HepG2 (cell line): ENCODE measurements at regions not wholly inside any gene's neighbourhood (a gene's known extent, or its start where the extent isn't known, plus 50 kb on each side); places are given as distances from the start of the nearest gene placed in this dataset.
A peak's percentile ranks its signal among the peaks of the same experiment; 100 is the strongest.

Source experiments
- ATAC-seq: fragments of 200-7000 bp; cut with Tn5 transposase; 3 replicates; pipeline ENCODE4 v1.9.1; 2020; ENCODE audit warnings: mild to moderate bottlenecking, moderate library complexity
- BruUV-seq: library from RNA; stranded (reverse); fragments of 400-500 nt; replicated peaks from 2 replicates; lab custom pipeline; 2021; lab: Mats Ljungman, UMichigan
- CTCF ChIA-PET: fragments of 300-600 bp; formaldehyde crosslinking; extraction: SDS; loops from one replicate; lab custom pipeline; 2021; ENCODE audit warnings: low total read pairs, inconsistent platforms, low intra/inter-chr PET ratio; lab: Yijun Ruan, JAX
- POLR2A ChIA-PET: fragments of 350-600 bp; sonication (Branson Sonifier 250); formaldehyde crosslinking; loops from one replicate; lab custom pipeline; 2020; ENCODE audit warnings: antibody characterized with exemption, inconsistent platforms; lab: Yijun Ruan, JAX
- DNase-seq: peaks from one replicate; pipeline ENCODE4 v3.0.0-alpha.2; 2015; ENCODE audit warnings: low spot score
- FAIRE-seq: peaks from 3 replicates; lab custom pipeline; 2011; peaks lifted over from hg19 to GRCh38; lab: Jason Lieb, UNC
- H2AFZ ChIP-seq: one replicate; pipeline ENCODE4 v1.6.1; 2011; ENCODE audit warnings: low read length, inconsistent platforms
- H3K27ac ChIP-seq: fragments of 300-600 bp; 3 replicates; pipeline ENCODE4 v1.8.0; 2011; ENCODE audit warnings: mixed run types, mild to moderate bottlenecking, mixed read lengths, low read length, inconsistent platforms; ENCODE audit not compliant: insufficient read depth; ENCODE audit errors: extremely low read length
- H3K27me3 ChIP-seq, 2 experiments: fragments of 200-600 bp in 1 of 2; 2 replicates in 1 of 2; 3 replicates in 1 of 2; pipeline versions ENCODE4 v1.6.0 to v1.8.0; 2011; ENCODE audit warnings: low read length in 2 of 2, mild to moderate bottlenecking in 2 of 2, moderate library complexity in 2 of 2, inconsistent platforms in 1 of 2; ENCODE audit not compliant: insufficient read depth in 2 of 2, control insufficient read depth in 1 of 2
- H3K36me3 ChIP-seq, 2 experiments: fragments of 200-600 bp in 1 of 2; replicated peaks in 1 of 2; 2 replicates in 1 of 2; 3 replicates in 1 of 2; pipeline versions ENCODE4 v1.5.1 to v1.8.0; 2011; ENCODE audit warnings: low read length in 2 of 2, inconsistent platforms in 1 of 2; ENCODE audit not compliant: insufficient read depth in 2 of 2, control insufficient read depth in 1 of 2
- H3K4me1 ChIP-seq: 2 replicates; pipeline ENCODE4 v1.5.1; 2012; ENCODE audit warnings: low read length, inconsistent platforms; ENCODE audit not compliant: insufficient read depth
- H3K4me2 ChIP-seq: 2 replicates; pipeline ENCODE4 v1.6.0; 2011; ENCODE audit warnings: low read depth, low read length, inconsistent platforms
- H3K4me3 ChIP-seq, 3 experiments: fragments of 200-600 bp in 1 of 3; sonication (generic), shearing (Covaris generic) in 1 of 3; replicated peaks in 1 of 3; 2 replicates each; pipeline ENCODE4 v1.5.1; 2011 to 2016; ENCODE audit warnings: low read length in 3 of 3, inconsistent platforms in 2 of 3, low read depth in 2 of 3, mild to moderate bottlenecking in 2 of 3, control low read depth in 1 of 3, mixed read lengths in 1 of 3; ENCODE audit not compliant: insufficient read depth in 1 of 3
- H3K79me2 ChIP-seq: one replicate; pipeline ENCODE4 v1.6.1; 2011; ENCODE audit warnings: low read length, inconsistent platforms; ENCODE audit not compliant: insufficient read depth
- H3K9ac ChIP-seq: 2 replicates; pipeline ENCODE4 v1.6.0; 2011; ENCODE audit warnings: mild to moderate bottlenecking, low read depth, low read length, inconsistent platforms; ENCODE audit not compliant: insufficient read depth
- H3K9me3 ChIP-seq: 2 replicates; pipeline ENCODE4 v1.5.1; 2012; ENCODE audit warnings: mild to moderate bottlenecking, low read length
- H4K20me1 ChIP-seq: 2 replicates; pipeline ENCODE4 v1.6.0; 2011; ENCODE audit warnings: inconsistent platforms, mild to moderate bottlenecking, low read length, moderate library complexity; ENCODE audit not compliant: insufficient read depth
- MAFF ChIP-seq: IDR thresholded peaks from 2 replicates; pipeline ENCODE4 v1.6.1; 2011; ENCODE audit warnings: low read depth, low read length, improper control_type of control experiment
- MAFK ChIP-seq, 2 experiments: IDR thresholded peaks in 1 of 2; conservative IDR thresholded peaks in 1 of 2; 2 replicates each; pipeline ENCODE4 v1.6.1; 2011; ENCODE audit warnings: improper control_type of control experiment in 2 of 2, low read length in 2 of 2
- MAZ ChIP-seq, 2 experiments: sonication (generic) in 1 of 2; formaldehyde crosslinking in 1 of 2; IDR thresholded peaks; 2 replicates each; pipeline versions ENCODE4 v1.5.0 to v1.6.1; 2012 to 2020; ENCODE audit warnings: low read depth in 2 of 2, mild to moderate bottlenecking in 2 of 2, borderline replicate concordance in 1 of 2, improper control_type of control experiment in 1 of 2, low read length in 1 of 2, missing genetic modification reagents in 1 of 2, moderate library complexity in 1 of 2
- MLXIP ChIP-seq: sonication (generic); formaldehyde crosslinking; IDR thresholded peaks from 2 replicates; pipeline ENCODE4 v1.9.0; 2021; ENCODE audit warnings: missing genetic modification reagents, borderline replicate concordance
- NCOA5 ChIP-seq: sonication (generic); formaldehyde crosslinking; IDR thresholded peaks from 2 replicates; pipeline ENCODE4 v1.4.0; 2020; ENCODE audit warnings: missing genetic modification reagents
- NKX3-1 ChIP-seq: sonication (generic); formaldehyde crosslinking; IDR thresholded peaks from 2 replicates; pipeline ENCODE4 v1.5.0; 2020; ENCODE audit warnings: missing genetic modification reagents
- PHF20 ChIP-seq: sonication (generic); formaldehyde crosslinking; IDR thresholded peaks from 2 replicates; pipeline ENCODE4 v1.5.0; 2020; ENCODE audit warnings: mild to moderate bottlenecking, missing genetic modification reagents
- SMAD9 ChIP-seq: sonication (generic); formaldehyde crosslinking; IDR thresholded peaks from 2 replicates; pipeline ENCODE4 v1.5.1; 2020; ENCODE audit warnings: mild to moderate bottlenecking, missing genetic modification reagents
- THAP8 ChIP-seq: sonication (generic); formaldehyde crosslinking; IDR thresholded peaks from 2 replicates; pipeline ENCODE4 v1.5.1; 2020; ENCODE audit warnings: missing genetic modification reagents, mild to moderate bottlenecking, borderline replicate concordance
- ZNF276 ChIP-seq: sonication (generic); formaldehyde crosslinking; IDR thresholded peaks from 2 replicates; pipeline ENCODE4 v1.4.0; 2020; ENCODE audit warnings: mild to moderate bottlenecking, low read depth, missing genetic modification reagents
- ZNF441 ChIP-seq: sonication (generic); formaldehyde crosslinking; IDR thresholded peaks from 2 replicates; pipeline ENCODE4 v1.7.0; 2021; ENCODE audit warnings: missing genetic modification reagents, borderline replicate concordance
- ZNF550 ChIP-seq: sonication (generic); formaldehyde crosslinking; IDR thresholded peaks from 2 replicates; pipeline ENCODE4 v1.4.0; 2020; ENCODE audit warnings: mild to moderate bottlenecking, missing genetic modification reagents, borderline replicate concordance
- ZNF615 ChIP-seq: sonication (generic); formaldehyde crosslinking; IDR thresholded peaks from 2 replicates; pipeline ENCODE4 v1.5.0; 2020; ENCODE audit warnings: mild to moderate bottlenecking, missing genetic modification reagents, borderline replicate concordance
- WGBS: methylation state at CpG from one replicate; pipeline ENCODE4 v1.1.6; 2017; ENCODE audit warnings: low lambda C conversion rate; 5-methylcytosine and 5-hydroxymethylcytosine counted together
- in situ Hi-C: cut with HindIII; loops from 2 replicates; pipeline ENCODE4 v1.10.0; 2017; ENCODE audit warnings: low pct_unique_long_range_greater_than_20kb; ENCODE audit not compliant: extremely low pct_ligation_motif_present
- intact Hi-C: fragments of 100-400 bp; cut with micrococcal nuclease; formaldehyde crosslinking; loops from one replicate; pipeline ENCODE4 v1.10.0; 2022; ENCODE audit not compliant: unreplicated experiment

DNA sequence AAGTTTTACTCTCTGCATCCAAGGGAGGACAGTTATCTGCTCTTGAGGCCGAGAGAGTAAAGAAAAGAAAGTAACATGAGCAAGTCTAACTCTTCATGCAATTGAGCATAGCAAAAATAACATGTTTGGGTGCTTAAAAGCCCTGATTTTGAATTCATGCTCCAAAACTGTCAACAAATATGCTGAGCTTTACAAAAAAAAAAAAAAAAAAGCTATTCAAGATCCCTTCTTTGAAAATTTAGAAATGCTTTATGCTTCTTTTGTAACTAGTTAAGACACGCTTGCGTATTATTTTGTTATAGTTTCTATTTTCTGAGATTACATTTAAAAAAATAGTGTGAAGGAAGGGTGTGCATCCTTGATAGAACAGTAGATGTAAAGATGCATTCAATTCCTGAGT is 1733.0 kb downstream of the MRPL39 start:
- in situ Hi-C loops = no loop called here
- H3K79me2 ChIP-seq = no peaks in the 10 kb centered on the region
- DNase-seq (no peak), ATAC-seq (no peak), FAIRE-seq (no peak)
- no peak overlapping the region for H3K4me3 ChIP-seq
- H3K27me3 ChIP-seq = no peaks in the 10 kb centered on the region
- H3K36me3 ChIP-seq = no peaks in the 10 kb centered on the region
- H3K9ac ChIP-seq = no peak overlapping the region
- H3K4me1 ChIP-seq = no peaks in the 10 kb centered on the region
- no peak for TF ChIP-seq ZNF550 (CRISPR knock-in tag)
- peak; percentile 53; the same call in 1 of the 2 replicates for TF ChIP-seq MAFF
- peak; percentile 29 to 76 for TF ChIP-seq MAFK (conservative IDR thresholded peaks at IDR 0.05 in 1 of 2, IDR thresholded peaks at IDR 0.05 in 1 of 2; ENCODE audit: low read length in 2 of 2)
- no peak overlapping the region for H3K27ac ChIP-seq
- intact Hi-C loops = no loop called here
- WGBS = 27% methylated on average over 3 of the region's 3 CpGs
- H2AFZ ChIP-seq = no peak overlapping the region
- POLR2A ChIA-PET = no interaction called here
- no TSS peak for BruUV-seq
- H4K20me1 ChIP-seq = no peaks in the 10 kb centered on the region
- peaks cover 76% of the 10 kb centered on the region for H3K9me3 ChIP-seq
- CTCF ChIA-PET = no interaction called here
- H3K4me2 ChIP-seq = no peak overlapping the region

DNA sequence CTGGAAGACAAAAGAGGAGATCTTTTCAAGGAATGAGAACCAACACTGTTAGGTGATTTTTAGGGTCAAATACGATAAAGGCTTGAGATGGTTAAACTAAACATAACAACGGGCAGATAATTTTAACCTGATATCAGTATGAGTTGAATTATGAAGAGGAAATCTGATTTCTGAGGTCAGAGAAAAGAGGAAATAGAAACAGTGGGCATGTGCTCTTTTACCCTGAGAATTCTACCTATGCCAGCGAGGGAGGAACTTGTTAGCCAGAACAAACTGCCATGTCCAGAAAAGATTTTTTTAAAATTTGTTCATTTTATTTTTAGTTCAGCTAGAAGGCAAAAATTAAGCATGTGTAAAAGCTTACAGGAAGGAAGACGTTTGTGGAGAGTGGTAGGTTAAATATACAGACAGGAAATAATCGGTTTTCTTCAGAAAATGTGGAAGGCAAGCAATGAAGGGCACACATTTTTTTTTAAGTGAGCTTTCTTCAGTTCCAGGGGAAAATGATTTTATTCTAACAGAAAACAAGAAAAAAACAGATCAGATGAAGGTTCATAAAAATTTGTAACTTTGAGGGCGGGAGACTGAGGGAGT is 1745.3 kb downstream of the MRPL39 start:
- Histone ChIP-seq H3K4me3 (no peak overlapping the region), H3K79me2 (no peaks in the 10 kb centered on the region), H3K4me2 (no peak overlapping the region), H4K20me1 (no peaks in the 10 kb centered on the region), H3K27me3 (no peaks in the 10 kb centered on the region), H3K9ac (no peak overlapping the region), H3K36me3 (no peaks in the 10 kb centered on the region), H3K4me1 (no peaks in the 10 kb centered on the region), H3K27ac (no peak overlapping the region), H2AFZ (no peak overlapping the region), H3K9me3 (peaks cover 21% of the 10 kb centered on the region)
- no peak for DNase-seq
- ChIA-PET POLR2A (no interaction called here), CTCF (no interaction called here)
- no peak for FAIRE-seq
- intact Hi-C loops = no loop called here
- WGBS = 2% methylated on average over 6 of the region's 6 CpGs
- no TSS peak for BruUV-seq
- in situ Hi-C loops = no loop called here
- ATAC-seq = no peak
- TF ChIP-seq ZNF441 (no peak), MAZ (IDR thresholded peaks at IDR 0.05; ENCODE audit: borderline replicate concordance, low read depth, low read length) (no peak), MAZ (CRISPR knock-in tag; IDR thresholded peaks at IDR 0.05; ENCODE audit: low read depth) (no peak), MLXIP (no peak), ZNF615 (CRISPR knock-in tag) (no peak), NCOA5 (CRISPR knock-in tag) (no peak), SMAD9 (CRISPR knock-in tag) (no peak), PHF20 (no peak), THAP8 (CRISPR knock-in tag) (no peak), NKX3-1 (CRISPR knock-in tag) (no peak), ZNF276 (CRISPR knock-in tag) (no peak)
